ENCODE measurements at regions not wholly inside any gene's neighbourhood (a gene's known extent, or its start where the extent isn't known, plus 50 kb on each side); places are given as distances from the start of the nearest gene placed in this dataset.

- intact Hi-C loops (cut with micrococcal nuclease; ENCODE audit: unreplicated experiment), result no loop called here
- Histone ChIP-seq H2AFZ (ENCODE audit: low read length) (no peak overlapping the region), H3K79me2 (ENCODE audit: insufficient read depth, low read depth, low read length) (no peaks in the 10 kb centered on the region), H3K36me3 (ENCODE audit: insufficient read depth, low read length) (no peaks in the 10 kb centered on the region), H3K4me3 (ENCODE audit: low read depth, low read length, poor library complexity, severe bottlenecking) (no peak overlapping the region), H4K20me1 (ENCODE audit: insufficient read depth, low read length) (no peaks in the 10 kb centered on the region), H3K4me2 (ENCODE audit: low read length) (no peak overlapping the region), H3K9me2 (ENCODE audit: insufficient read depth, low read length) (no peaks in the 10 kb centered on the region), H3K27ac (ENCODE audit: low read depth, low read length, poor library complexity, severe bottlenecking) (no peak overlapping the region), H3K9me3 (ENCODE audit: low read length) (no peaks in the 10 kb centered on the region), H3K4me1 (ENCODE audit: insufficient read depth, low read length, poor library complexity, severe bottlenecking) (no peaks in the 10 kb centered on the region)
- no peak for DNase-seq (ENCODE audit: low spot score)
- no TSS peak for BruUV-seq (replicated peaks)
- ChIA-PET CTCF (ENCODE audit: unreplicated experiment) (no interaction called here), POLR2A (no interaction called here)
- TF ChIP-seq, protein P1, sequence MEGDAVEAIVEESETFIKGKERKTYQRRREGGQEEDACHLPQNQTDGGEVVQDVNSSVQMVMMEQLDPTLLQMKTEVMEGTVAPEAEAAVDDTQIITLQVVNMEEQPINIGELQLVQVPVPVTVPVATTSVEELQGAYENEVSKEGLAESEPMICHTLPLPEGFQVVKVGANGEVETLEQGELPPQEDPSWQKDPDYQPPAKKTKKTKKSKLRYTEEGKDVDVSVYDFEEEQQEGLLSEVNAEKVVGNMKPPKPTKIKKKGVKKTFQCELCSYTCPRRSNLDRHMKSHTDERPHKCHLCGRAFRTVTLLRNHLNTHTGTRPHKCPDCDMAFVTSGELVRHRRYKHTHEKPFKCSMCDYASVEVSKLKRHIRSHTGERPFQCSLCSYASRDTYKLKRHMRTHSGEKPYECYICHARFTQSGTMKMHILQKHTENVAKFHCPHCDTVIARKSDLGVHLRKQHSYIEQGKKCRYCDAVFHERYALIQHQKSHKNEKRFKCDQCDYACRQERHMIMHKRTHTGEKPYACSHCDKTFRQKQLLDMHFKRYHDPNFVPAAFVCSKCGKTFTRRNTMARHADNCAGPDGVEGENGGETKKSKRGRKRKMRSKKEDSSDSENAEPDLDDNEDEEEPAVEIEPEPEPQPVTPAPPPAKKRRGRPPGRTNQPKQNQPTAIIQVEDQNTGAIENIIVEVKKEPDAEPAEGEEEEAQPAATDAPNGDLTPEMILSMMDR (conservative IDR thresholded peaks at IDR 0.05; ENCODE audit: low read length), result no peak
- TF ChIP-seq EZH2phosphoT487 (IDR thresholded peaks at IDR 0.05; ENCODE audit: borderline replicate concordance, low read depth, low read length), result no peak
Observed at GRCh38 chr19:23054456-23054855, 51.5 kb upstream of the ZNF728 start.
